Breast epithelium (tissue), 3 donors: ENCODE measurements at regions not wholly inside any gene's neighbourhood (a gene's known extent, or its start where the extent isn't known, plus 50 kb on each side); places are given as distances from the start of the nearest gene placed in this dataset.

Experiments
- POLR2A ChIP-seq: fragments of 450-650 bp; IDR thresholded peaks from one replicate; pipeline ENCODE4 v1.6.1; 2016; ENCODE audit warnings: antibody characterized with exemption, mild to moderate bottlenecking, moderate library complexity
- POLR2AphosphoS5 ChIP-seq, 3 donors: sonication (generic); formaldehyde crosslinking; IDR thresholded peaks; one replicate each; pipeline ENCODE4 v1.6.1; 2017; ENCODE audit warnings: antibody characterized with exemption in 3 of 3
- TF ChIP-seq, protein P1 (sequence below), 3 donors: fragments of 450-650 bp; IDR thresholded peaks; one replicate each; pipeline ENCODE4 v1.5.1; 2016 to 2017; ENCODE audit warnings: antibody characterized with exemption in 3 of 3, mild to moderate bottlenecking in 3 of 3, moderate library complexity in 3 of 3

DNA sequence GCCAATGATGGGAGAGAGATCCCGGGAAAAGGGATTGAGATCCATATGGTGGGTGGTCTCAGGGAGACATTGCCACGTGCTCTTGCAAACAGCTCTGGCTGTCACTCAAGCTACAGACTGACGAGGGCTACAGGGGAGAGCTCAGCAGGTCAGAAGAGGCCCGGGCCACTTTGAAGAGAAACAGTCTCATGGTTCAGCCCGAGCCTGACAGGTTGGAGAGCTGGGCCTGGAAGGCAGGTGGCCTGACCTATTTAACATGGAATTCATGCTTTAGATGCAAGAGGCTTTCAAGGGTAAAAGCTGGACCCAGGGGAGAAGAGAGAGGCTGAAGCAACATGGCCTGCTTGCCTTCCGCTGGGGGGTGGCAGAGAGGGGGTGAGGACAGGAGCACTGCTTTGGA lies 81.0 kb upstream of the BRD7 start:
- TF ChIP-seq POLR2A (no peak), POLR2AphosphoS5 (IDR thresholded peaks at IDR 0.05) (no peak)
- TF ChIP-seq, protein P1, sequence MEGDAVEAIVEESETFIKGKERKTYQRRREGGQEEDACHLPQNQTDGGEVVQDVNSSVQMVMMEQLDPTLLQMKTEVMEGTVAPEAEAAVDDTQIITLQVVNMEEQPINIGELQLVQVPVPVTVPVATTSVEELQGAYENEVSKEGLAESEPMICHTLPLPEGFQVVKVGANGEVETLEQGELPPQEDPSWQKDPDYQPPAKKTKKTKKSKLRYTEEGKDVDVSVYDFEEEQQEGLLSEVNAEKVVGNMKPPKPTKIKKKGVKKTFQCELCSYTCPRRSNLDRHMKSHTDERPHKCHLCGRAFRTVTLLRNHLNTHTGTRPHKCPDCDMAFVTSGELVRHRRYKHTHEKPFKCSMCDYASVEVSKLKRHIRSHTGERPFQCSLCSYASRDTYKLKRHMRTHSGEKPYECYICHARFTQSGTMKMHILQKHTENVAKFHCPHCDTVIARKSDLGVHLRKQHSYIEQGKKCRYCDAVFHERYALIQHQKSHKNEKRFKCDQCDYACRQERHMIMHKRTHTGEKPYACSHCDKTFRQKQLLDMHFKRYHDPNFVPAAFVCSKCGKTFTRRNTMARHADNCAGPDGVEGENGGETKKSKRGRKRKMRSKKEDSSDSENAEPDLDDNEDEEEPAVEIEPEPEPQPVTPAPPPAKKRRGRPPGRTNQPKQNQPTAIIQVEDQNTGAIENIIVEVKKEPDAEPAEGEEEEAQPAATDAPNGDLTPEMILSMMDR (IDR thresholded peaks at IDR 0.05): no peak
